HG03460 (cell line): ENCODE measurements at regions not wholly inside any gene's neighbourhood (a gene's known extent, or its start where the extent isn't known, plus 50 kb on each side); places are given as distances from the start of the nearest gene placed in this dataset.

ENCODE experiments used
- ATAC-seq: cut with Tn5 transposase; IDR thresholded peaks from one replicate; pipeline ENCODE4 v1.9.1; 2021; ENCODE audit not compliant: unreplicated experiment

- ATAC-seq: no peak
These were observed 508.2 kb upstream of the FAM241A start for GRCh38 chr4:111636961-111637585.

GRCh38 chr4:111639120-111639690 lies 506.0 kb upstream of the FAM241A start:
- ATAC-seq: no peak

- ATAC-seq: no peak
These were observed 505.4 kb upstream of the FAM241A start for GRCh38 chr4:111639876-111640275.

- ATAC-seq: peak; percentile 92
These were observed 503.3 kb upstream of the FAM241A start for GRCh38 chr4:111641813-111642579.

GRCh38 chr4:111648056-111648455 lies 497.2 kb upstream of the FAM241A start:
- no peak for ATAC-seq

- ATAC-seq: no peak
These were observed 495.9 kb upstream of the FAM241A start for GRCh38 chr4:111649308-111649707.

GRCh38 chr4:111650146-111650545 lies 495.1 kb upstream of the FAM241A start:
- no peak for ATAC-seq

GRCh38 chr4:111650674-111651086 lies 494.6 kb upstream of the FAM241A start:
- no peak for ATAC-seq

GRCh38 chr4:111652236-111652635 lies 493.0 kb upstream of the FAM241A start:
- ATAC-seq: no peak

GRCh38 chr4:111652986-111653385 lies 492.3 kb upstream of the FAM241A start:
- no peak for ATAC-seq

- no peak for ATAC-seq
These were observed 482.8 kb upstream of the FAM241A start for GRCh38 chr4:111662496-111662895.

GRCh38 chr4:111664308-111664945 lies 480.8 kb upstream of the FAM241A start:
- ATAC-seq: no peak

- ATAC-seq: no peak
These were observed 478.4 kb upstream of the FAM241A start for GRCh38 chr4:111666826-111667360.

- no peak for ATAC-seq
These were observed 473.5 kb upstream of the FAM241A start for GRCh38 chr4:111671756-111672155.

- no peak for ATAC-seq
These were observed 469.5 kb upstream of the FAM241A start for GRCh38 chr4:111675746-111676145.

GRCh38 chr4:111676533-111676932 lies 468.7 kb upstream of the FAM241A start:
- no peak for ATAC-seq

GRCh38 chr4:111678479-111678878 lies 466.8 kb upstream of the FAM241A start:
- ATAC-seq: no peak

- ATAC-seq: no peak
These were observed 466.3 kb upstream of the FAM241A start for GRCh38 chr4:111678908-111679307.

- ATAC-seq: no peak
These were observed 464.0 kb upstream of the FAM241A start for GRCh38 chr4:111681270-111681669.

- no peak for ATAC-seq
These were observed 463.5 kb upstream of the FAM241A start for GRCh38 chr4:111681751-111682150.

GRCh38 chr4:111685205-111685604 lies 460.0 kb upstream of the FAM241A start:
- no peak for ATAC-seq
